Spinal cord (tissue), 9 donors: ENCODE measurements at regions not wholly inside any gene's neighbourhood (a gene's known extent, or its start where the extent isn't known, plus 50 kb on each side); places are given as distances from the start of the nearest gene placed in this dataset.
A peak's percentile ranks its signal among the peaks of the same experiment; 100 is the strongest.

ENCODE experiments used
- DNase-seq, 6 donors: peaks; one replicate each; pipeline versions ENCODE4 v3.0.0 to v3.0.0-alpha.2; 2013 to 2015; ENCODE audit warnings: low spot score in 6 of 6, low read depth in 4 of 6
- H3K27ac ChIP-seq: one replicate; pipeline ENCODE4 v1.5.1; 2013; ENCODE audit warnings: low read depth, low read length, control low read depth
- H3K27me3 ChIP-seq: one replicate; pipeline ENCODE4 v1.6.1; 2013; ENCODE audit warnings: low read length; ENCODE audit not compliant: control insufficient read depth, insufficient read depth
- H3K36me3 ChIP-seq: one replicate; pipeline ENCODE4 v1.6.1; 2013; ENCODE audit warnings: low read length; ENCODE audit not compliant: control insufficient read depth, insufficient read depth
- H3K4me1 ChIP-seq: one replicate; pipeline ENCODE4 v1.6.1; 2013; ENCODE audit warnings: low read length; ENCODE audit not compliant: control insufficient read depth, insufficient read depth
- H3K4me3 ChIP-seq: one replicate; pipeline ENCODE4 v1.5.1; 2013; ENCODE audit warnings: low read depth, low read length, control low read depth
- H3K9me3 ChIP-seq: one replicate; pipeline ENCODE4 v1.6.1; 2013; ENCODE audit warnings: low read length; ENCODE audit not compliant: control insufficient read depth, insufficient read depth
- WGBS: methylation state at CpG from one replicate; pipeline ENCODE4 v1.1.5; 2013; ENCODE audit warnings: missing lambda C conversion rate; ENCODE audit not compliant: insufficient coverage; 5-methylcytosine and 5-hydroxymethylcytosine counted together
- donor health status: healthy.

GRCh38 chr22:20653795-20654342 is 120.0 kb upstream of the SERPIND1 start:
- Histone ChIP-seq H3K4me1 (no peaks in the 10 kb centered on the region), H3K4me3 (no peak overlapping the region), H3K9me3 (no peaks in the 10 kb centered on the region), H3K36me3 (no peaks in the 10 kb centered on the region), H3K27me3 (peaks cover 2% of the 10 kb centered on the region), H3K27ac (no peak overlapping the region)
- no peak for DNase-seq
- WGBS, result 98% methylated on average over 3 of the region's 3 CpGs

GRCh38 chr22:20654343-20655208 is 119.3 kb upstream of the SERPIND1 start:
- Histone ChIP-seq H3K27ac (no peak overlapping the region), H3K27me3 (peaks cover 2% of the 10 kb centered on the region), H3K36me3 (no peaks in the 10 kb centered on the region), H3K4me3 (no peak overlapping the region), H3K4me1 (no peaks in the 10 kb centered on the region), H3K9me3 (no peaks in the 10 kb centered on the region)
- 90% methylated on average over 19 of the region's 20 CpGs for WGBS
- DNase-seq, result no peak

GRCh38 chr22:20655623-20656022 is 118.3 kb upstream of the SERPIND1 start:
- Histone ChIP-seq H3K27ac (no peak overlapping the region), H3K27me3 (peaks cover 2% of the 10 kb centered on the region), H3K36me3 (no peaks in the 10 kb centered on the region), H3K4me1 (no peaks in the 10 kb centered on the region), H3K4me3 (no peak overlapping the region), H3K9me3 (no peaks in the 10 kb centered on the region)
- no peak for DNase-seq

GRCh38 chr22:20656516-20656901 is 117.4 kb upstream of the SERPIND1 start:
- H3K9me3 ChIP-seq, result no peaks in the 10 kb centered on the region
- no peak overlapping the region for H3K27ac ChIP-seq
- peaks cover 2% of the 10 kb centered on the region for H3K27me3 ChIP-seq
- H3K36me3 ChIP-seq, result no peaks in the 10 kb centered on the region
- 83% methylated on average over 12 of the region's 12 CpGs for WGBS
- DNase-seq, result no peak
- no peak overlapping the region for H3K4me3 ChIP-seq
- no peaks in the 10 kb centered on the region for H3K4me1 ChIP-seq

- peaks cover 2% of the 10 kb centered on the region for H3K27me3 ChIP-seq
- no peak overlapping the region for H3K4me3 ChIP-seq
- WGBS, result 92% methylated on average over 12 of the region's 17 CpGs
- H3K4me1 ChIP-seq, result no peaks in the 10 kb centered on the region
- no peaks in the 10 kb centered on the region for H3K36me3 ChIP-seq
- peak in 1 of 6 donors; percentile 24 for DNase-seq
- no peaks in the 10 kb centered on the region for H3K9me3 ChIP-seq
- no peak overlapping the region for H3K27ac ChIP-seq
Observed at GRCh38 chr22:20656902-20657836, 116.7 kb upstream of the SERPIND1 start.
